GM12878 (cell line): ENCODE measurements at regions not wholly inside any gene's neighbourhood (a gene's known extent, or its start where the extent isn't known, plus 50 kb on each side); places are given as distances from the start of the nearest gene placed in this dataset.
"Not testable (repeated sequence)": the region's sequence is repeated elsewhere in the genome, so short reads cannot be mapped to it uniquely, and the experiment has no call there.

Experiments
- ATAC-seq: fragments of 200-7000 bp; cut with Tn5 transposase; 3 replicates; pipeline ENCODE4 v1.9.1; 2020; ENCODE audit warnings: mild to moderate bottlenecking, moderate library complexity
- BruUV-seq: library from RNA; stranded (reverse); fragments of 400-500 nt; replicated peaks from 2 replicates; lab custom pipeline; 2021; lab: Mats Ljungman, UMichigan
- CTCF ChIA-PET: fragments of 300-600 bp; sonication (Branson Sonifier 250); formaldehyde crosslinking; extraction: SDS; loops from one replicate; lab custom pipeline; 2021; ENCODE audit warnings: inconsistent platforms; lab: Yijun Ruan, JAX
- POLR2A ChIA-PET: fragments of 350-600 bp; formaldehyde crosslinking; extraction: SDS; loops from one replicate; lab custom pipeline; 2021; ENCODE audit warnings: inconsistent platforms; lab: Charles Lee
- RAD21 ChIA-PET: fragments of 300-600 bp; sonication (Branson Sonifier 250); formaldehyde crosslinking; loops from one replicate; lab custom pipeline; 2023; ENCODE audit warnings: antibody characterized with exemption; ENCODE audit not compliant: unreplicated experiment; lab: Charles Lee
- SMC1A ChIA-PET: fragments of 300-600 bp; sonication (Branson Sonifier 250); formaldehyde crosslinking; loops from one replicate; lab custom pipeline; 2023; ENCODE audit not compliant: unreplicated experiment, uncharacterized antibody; lab: Charles Lee
- DNase-seq: peaks from one replicate; pipeline ENCODE4 v3.0.0-alpha.2; 2011; ENCODE audit warnings: low read depth, low spot score
- FAIRE-seq: peaks from 3 replicates; lab custom pipeline; 2011; peaks lifted over from hg19 to GRCh38; lab: Jason Lieb, UNC
- H2AFZ ChIP-seq: 2 replicates; pipeline ENCODE4 v1.6.0; 2011; ENCODE audit warnings: low read depth, low read length, control low read depth; ENCODE audit not compliant: control insufficient read depth
- H3K27ac ChIP-seq: 2 replicates; pipeline ENCODE4 v1.5.1; 2011; ENCODE audit warnings: control low read depth; ENCODE audit not compliant: control insufficient read depth, insufficient read depth
- H3K27me3 ChIP-seq, 2 experiments: replicated peaks in 1 of 2; 2 replicates each; pipeline versions ENCODE4 v1.6.0 to v1.6.1; 2011; ENCODE audit warnings: low read length in 1 of 2; ENCODE audit not compliant: control insufficient read depth in 2 of 2, insufficient read depth in 2 of 2
- H3K36me3 ChIP-seq, 2 experiments: 2 replicates each; pipeline ENCODE4 v1.5.1; 2011; ENCODE audit warnings: low read length in 1 of 2; ENCODE audit not compliant: control insufficient read depth in 2 of 2, insufficient read depth in 2 of 2
- H3K4me1 ChIP-seq: 2 replicates; pipeline ENCODE4 v1.6.1; 2011; ENCODE audit warnings: mild to moderate bottlenecking, low read length, moderate library complexity, mixed read lengths; ENCODE audit not compliant: control insufficient read depth, insufficient read depth
- H3K4me2 ChIP-seq: 2 replicates; pipeline ENCODE4 v1.6.0; 2011; ENCODE audit warnings: control low read depth; ENCODE audit not compliant: control insufficient read depth, insufficient read depth
- H3K4me3 ChIP-seq: fragments of 200-600 bp; sonication (generic); 2 replicates; pipeline ENCODE4 v1.5.1; 2016
- H3K79me2 ChIP-seq: 2 replicates; pipeline ENCODE4 v1.6.0; 2011; ENCODE audit warnings: low read length; ENCODE audit not compliant: control insufficient read depth, insufficient read depth
- H3K9ac ChIP-seq: 2 replicates; pipeline ENCODE4 v1.8.0; 2011; ENCODE audit warnings: low read length, control low read depth, mixed read lengths; ENCODE audit not compliant: control insufficient read depth, insufficient read depth
- H3K9me3 ChIP-seq: replicated peaks from 3 replicates; pipeline ENCODE4 v1.5.1; 2011; ENCODE audit warnings: mild to moderate bottlenecking, low read length; ENCODE audit not compliant: control insufficient read depth, insufficient read depth
- H4K20me1 ChIP-seq: 2 replicates; pipeline ENCODE4 v1.6.0; 2011; ENCODE audit not compliant: control insufficient read depth, insufficient read depth
- MYB ChIP-seq: fragments of 150-350 bp; IDR thresholded peaks from 2 replicates; pipeline ENCODE4 v1.6.1; 2014; ENCODE audit warnings: mild to moderate bottlenecking, low read depth, low read length, borderline replicate concordance
- NFYA ChIP-seq: IDR thresholded peaks from 2 replicates; pipeline ENCODE4 v1.6.1; 2011; ENCODE audit warnings: low read depth, mild to moderate bottlenecking, low read length, improper control_type of control experiment, borderline replicate concordance
- PRDM15 ChIP-seq: fragments of 450-650 bp; formaldehyde crosslinking; IDR thresholded peaks from 2 replicates; pipeline ENCODE4 v1.4.0; 2020; ENCODE audit warnings: mild to moderate bottlenecking, moderate library complexity
- SMAD5 ChIP-seq: IDR thresholded peaks from 2 replicates; pipeline ENCODE4 v1.6.1; 2016; ENCODE audit warnings: antibody characterized with exemption, low read depth
- TCF12 ChIP-seq: IDR thresholded peaks from 2 replicates; pipeline ENCODE4 v1.6.1; 2011; ENCODE audit warnings: low read depth, mild to moderate bottlenecking, low read length
- ZBTB4 ChIP-seq: fragments of 450-650 bp; formaldehyde crosslinking; IDR thresholded peaks from 2 replicates; pipeline ENCODE4 v1.4.0; 2022; ENCODE audit warnings: mild to moderate bottlenecking, moderate library complexity
- ZNF207 ChIP-seq: fragments of 450-650 bp; IDR thresholded peaks from 2 replicates; pipeline ENCODE4 v1.6.1; 2014; ENCODE audit warnings: antibody characterized with exemption, mild to moderate bottlenecking, borderline replicate concordance
- ZNF592 ChIP-seq: fragments of 450-650 bp; IDR thresholded peaks from 2 replicates; pipeline ENCODE4 v1.6.1; 2017; ENCODE audit warnings: mild to moderate bottlenecking, moderate library complexity
- in situ Hi-C: fragments of 300-500 bp; cut with MboI; formaldehyde crosslinking; loops from 9 replicates; pipeline ENCODE4 v1.14.3; 2018; ENCODE audit warnings: mixed read lengths
- intact Hi-C: fragments of 100-400 bp; cut with micrococcal nuclease; formaldehyde crosslinking; loops from one replicate; pipeline ENCODE4 v1.14.2; 2022; ENCODE audit not compliant: unreplicated experiment

- TF ChIP-seq ZBTB4 (CRISPR knock-in tag) (no peak), MYB (no peak), ZNF592 (no peak), NFYA (no peak), PRDM15 (CRISPR knock-in tag) (no peak), SMAD5 (no peak), ZNF207 (no peak), TCF12 (no peak)
Observed at GRCh38 chr2:37730037-37730818, 58.8 kb upstream of the CDC42EP3 start (continued).

GRCh38 chr2:37732412-37732811 lies 61.0 kb upstream of the CDC42EP3 start:
- H3K79me2 ChIP-seq, H3K36me3 ChIP-seq, H3K27me3 ChIP-seq, H3K4me2 ChIP-seq, H3K9me3 ChIP-seq, RAD21 ChIA-PET, ATAC-seq, BruUV-seq, H3K4me1 ChIP-seq, POLR2A ChIA-PET, H3K27ac ChIP-seq, intact Hi-C loops, H3K9ac ChIP-seq, H2AFZ ChIP-seq, FAIRE-seq, H4K20me1 ChIP-seq, SMC1A ChIA-PET, DNase-seq, H3K4me3 ChIP-seq, in situ Hi-C loops: not testable (repeated sequence)
- CTCF ChIA-PET = interaction anchor here (0.9 kb wide), 1 partner anchor 145 kb away, joined by 5 read pairs; no protein-coding TSS in a partner anchor
